ENCODE measurements at regions not wholly inside any gene's neighbourhood (a gene's known extent, or its start where the extent isn't known, plus 50 kb on each side); places are given as distances from the start of the nearest gene placed in this dataset.

DNA sequence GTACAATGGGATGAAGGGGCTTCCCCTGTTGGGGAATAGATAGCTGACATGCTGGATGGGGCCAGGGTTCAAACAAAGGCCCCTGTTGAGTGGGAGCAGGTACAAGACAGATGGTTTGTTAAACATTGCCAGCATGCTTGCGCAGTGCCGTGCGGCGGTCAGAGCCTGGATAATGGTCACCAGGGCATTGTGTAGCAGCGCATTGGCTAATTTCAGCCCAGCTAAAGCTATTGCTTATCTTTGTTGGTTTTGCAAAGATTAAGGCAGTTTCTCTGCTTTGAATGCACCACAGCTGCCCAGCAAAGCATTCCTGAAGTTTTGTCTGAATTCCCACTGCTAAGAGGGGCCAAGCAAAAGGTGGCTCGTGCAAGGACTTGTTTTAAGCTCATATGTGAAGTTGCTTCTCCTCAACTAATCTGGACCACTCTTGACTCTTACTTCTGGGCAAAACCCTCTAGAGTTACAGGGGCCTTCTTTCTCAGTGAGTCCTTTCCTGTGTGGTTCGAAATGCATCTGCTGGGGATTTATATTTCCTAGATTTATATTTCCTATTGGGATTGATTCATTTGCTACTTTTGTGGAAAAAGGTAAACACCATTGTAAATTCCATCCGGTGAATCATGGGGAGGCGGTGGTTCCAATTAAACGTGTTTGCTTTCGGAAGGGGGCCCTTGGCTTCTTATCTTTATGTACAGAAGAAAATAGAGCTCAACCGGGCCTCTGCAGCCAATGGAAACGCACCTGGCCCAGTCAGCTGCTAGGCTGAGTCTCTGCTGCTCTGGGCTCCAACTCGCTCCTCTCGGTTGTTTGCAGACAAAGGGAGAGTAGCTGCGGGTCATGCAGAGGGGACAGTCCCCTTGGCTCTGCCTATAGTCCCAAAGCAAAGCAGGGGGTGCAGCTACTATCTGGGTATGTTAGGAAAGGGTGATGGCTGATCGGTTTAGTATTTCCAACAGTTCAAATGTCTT is 72.1 kb downstream of the FOXA2 start:
- CTCF ChIA-PET, result interaction anchor here (0.6 to 1.2 kb wide), 7 partner anchors 10 to 1059 kb away, joined by 3 to 4 read pairs (median 3); no protein-coding TSS in a partner anchor
- POLR2A ChIA-PET, result interaction anchor here (1.7 kb wide), 1 partner anchor 11 kb away, joined by 5 read pairs; no protein-coding TSS in a partner anchor
- BruUV-seq (replicated peaks), result no TSS peak
- TF ChIP-seq, protein P1, sequence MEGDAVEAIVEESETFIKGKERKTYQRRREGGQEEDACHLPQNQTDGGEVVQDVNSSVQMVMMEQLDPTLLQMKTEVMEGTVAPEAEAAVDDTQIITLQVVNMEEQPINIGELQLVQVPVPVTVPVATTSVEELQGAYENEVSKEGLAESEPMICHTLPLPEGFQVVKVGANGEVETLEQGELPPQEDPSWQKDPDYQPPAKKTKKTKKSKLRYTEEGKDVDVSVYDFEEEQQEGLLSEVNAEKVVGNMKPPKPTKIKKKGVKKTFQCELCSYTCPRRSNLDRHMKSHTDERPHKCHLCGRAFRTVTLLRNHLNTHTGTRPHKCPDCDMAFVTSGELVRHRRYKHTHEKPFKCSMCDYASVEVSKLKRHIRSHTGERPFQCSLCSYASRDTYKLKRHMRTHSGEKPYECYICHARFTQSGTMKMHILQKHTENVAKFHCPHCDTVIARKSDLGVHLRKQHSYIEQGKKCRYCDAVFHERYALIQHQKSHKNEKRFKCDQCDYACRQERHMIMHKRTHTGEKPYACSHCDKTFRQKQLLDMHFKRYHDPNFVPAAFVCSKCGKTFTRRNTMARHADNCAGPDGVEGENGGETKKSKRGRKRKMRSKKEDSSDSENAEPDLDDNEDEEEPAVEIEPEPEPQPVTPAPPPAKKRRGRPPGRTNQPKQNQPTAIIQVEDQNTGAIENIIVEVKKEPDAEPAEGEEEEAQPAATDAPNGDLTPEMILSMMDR (IDR thresholded peaks at IDR 0.05; ENCODE audit: unreplicated experiment), result no peak
- intact Hi-C loops (cut with micrococcal nuclease), result no loop called here
- no peaks in the 10 kb centered on the region for H3K9me3 Mint-ChIP-seq (ENCODE audit: unreplicated experiment)
- H3K4me3 Mint-ChIP-seq (ENCODE audit: unreplicated experiment), result no peak overlapping the region
- no peaks in the 10 kb centered on the region for H3K36me3 Mint-ChIP-seq (ENCODE audit: insufficient read depth, unreplicated experiment)
- no peak for DNase-seq (ENCODE audit: unreplicated experiment)
- H3K27ac Mint-ChIP-seq (ENCODE audit: low read depth, unreplicated experiment), result no peak overlapping the region
- no peaks in the 10 kb centered on the region for H3K27me3 Mint-ChIP-seq (ENCODE audit: insufficient read depth, unreplicated experiment)
- H3K4me1 Mint-ChIP-seq (ENCODE audit: insufficient read depth, unreplicated experiment), result peaks cover 8% of the 10 kb centered on the region

DNA sequence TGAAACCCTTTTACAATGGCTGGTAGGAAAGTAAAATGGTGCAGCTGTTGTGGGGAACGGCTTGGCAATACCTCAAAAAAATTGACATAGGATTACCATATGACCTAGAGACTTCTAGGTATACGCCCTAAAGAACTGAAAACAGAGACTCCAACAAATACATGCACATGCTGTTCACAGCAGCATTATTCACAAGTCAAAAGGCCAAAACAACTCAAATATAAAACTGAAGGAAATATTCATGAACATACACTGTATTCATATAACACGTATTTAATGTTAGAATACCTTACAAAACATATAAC is 74.6 kb downstream of the FOXA2 start:
- H3K4me1 Mint-ChIP-seq (ENCODE audit: insufficient read depth, unreplicated experiment), result peaks cover 8% of the 10 kb centered on the region
- ChIA-PET CTCF (no interaction called here), POLR2A (no interaction called here)
- no TSS peak for BruUV-seq (replicated peaks)
- intact Hi-C loops (cut with micrococcal nuclease), result no loop called here
- H3K9me3 Mint-ChIP-seq (ENCODE audit: unreplicated experiment), result no peaks in the 10 kb centered on the region
- H3K27ac Mint-ChIP-seq (ENCODE audit: low read depth, unreplicated experiment), result no peak overlapping the region
- TF ChIP-seq, protein P1 (IDR thresholded peaks at IDR 0.05; ENCODE audit: unreplicated experiment), result no peak
- no peak overlapping the region for H3K4me3 Mint-ChIP-seq (ENCODE audit: unreplicated experiment)
- no peaks in the 10 kb centered on the region for H3K27me3 Mint-ChIP-seq (ENCODE audit: insufficient read depth, unreplicated experiment)
- no peak for DNase-seq (ENCODE audit: unreplicated experiment)
- no peaks in the 10 kb centered on the region for H3K36me3 Mint-ChIP-seq (ENCODE audit: insufficient read depth, unreplicated experiment)

DNA sequence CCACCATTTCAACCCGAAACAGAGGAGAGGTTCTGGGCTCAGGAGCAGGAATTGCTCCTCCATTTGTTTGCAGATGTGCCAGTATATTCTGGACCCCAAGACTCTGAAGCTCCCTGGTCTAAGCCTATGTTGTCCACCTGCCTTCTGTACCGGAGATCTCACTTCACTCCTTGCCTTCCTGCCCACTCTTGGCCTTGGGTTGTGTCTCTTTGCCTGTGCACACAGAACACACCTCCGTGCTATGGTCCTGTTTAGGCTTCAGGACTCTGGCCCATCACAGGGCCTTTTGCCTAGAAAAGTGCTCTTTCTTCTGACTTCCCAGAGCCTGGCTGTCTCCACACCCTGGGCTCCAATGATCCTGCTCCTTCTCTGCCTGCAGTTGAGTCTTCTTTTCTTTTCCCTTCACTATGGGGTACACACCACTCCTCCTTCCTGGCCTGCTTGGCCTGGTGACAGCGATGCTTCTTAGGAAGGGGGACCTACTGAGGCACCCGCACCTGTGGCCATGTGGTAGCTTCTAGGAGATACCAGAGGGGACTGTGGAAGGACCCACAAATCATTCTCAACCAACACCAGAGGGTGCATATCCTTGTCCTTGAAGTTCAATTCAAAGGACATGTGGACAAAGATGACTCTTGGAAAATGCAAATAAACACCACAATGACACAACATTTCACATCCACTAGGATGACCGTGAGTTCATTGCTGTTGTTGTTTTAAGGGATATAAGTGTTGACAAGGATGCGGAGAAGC is 75.1 kb downstream of the FOXA2 start:
- intact Hi-C loops (cut with micrococcal nuclease), result no loop called here
- no peaks in the 10 kb centered on the region for H3K36me3 Mint-ChIP-seq (ENCODE audit: insufficient read depth, unreplicated experiment)
- peaks cover 8% of the 10 kb centered on the region for H3K4me1 Mint-ChIP-seq (ENCODE audit: insufficient read depth, unreplicated experiment)
- ChIA-PET CTCF (no interaction called here), POLR2A (no interaction called here)
- TF ChIP-seq, protein P1 (IDR thresholded peaks at IDR 0.05; ENCODE audit: unreplicated experiment), result no peak
- BruUV-seq (replicated peaks), result no TSS peak
- no peak for DNase-seq (ENCODE audit: unreplicated experiment)
- H3K9me3 Mint-ChIP-seq (ENCODE audit: unreplicated experiment), result no peaks in the 10 kb centered on the region
- no peak overlapping the region for H3K4me3 Mint-ChIP-seq (ENCODE audit: unreplicated experiment)
- no peak overlapping the region for H3K27ac Mint-ChIP-seq (ENCODE audit: low read depth, unreplicated experiment)
- no peaks in the 10 kb centered on the region for H3K27me3 Mint-ChIP-seq (ENCODE audit: insufficient read depth, unreplicated experiment)

DNA sequence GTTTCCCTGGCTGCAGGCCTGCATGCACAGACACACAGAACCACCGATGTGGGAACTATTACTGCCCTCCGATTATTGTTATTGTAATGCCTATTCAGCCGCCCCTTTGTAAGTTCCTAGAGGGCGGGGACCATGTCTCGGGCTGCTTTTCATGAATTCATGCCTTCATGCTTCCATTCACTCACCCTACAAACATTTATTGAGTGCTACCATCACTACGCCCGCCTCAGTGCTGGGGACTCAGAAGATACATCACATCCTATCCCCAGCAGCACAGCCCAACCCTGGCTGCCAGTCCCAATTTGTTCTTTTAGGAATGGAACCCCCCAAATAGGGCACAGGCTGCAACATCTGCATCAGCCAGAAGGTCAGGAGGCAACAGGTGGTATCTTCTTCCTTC is 75.9 kb downstream of the FOXA2 start:
- TF ChIP-seq, protein P1 (IDR thresholded peaks at IDR 0.05; ENCODE audit: unreplicated experiment), result no peak
- CTCF ChIA-PET, result interaction anchor here (1.0 kb wide), 1 partner anchor 65 kb away, joined by 3 read pairs; no protein-coding TSS in a partner anchor
- Mint-ChIP-seq H3K27ac (ENCODE audit: low read depth, unreplicated experiment) (no peak overlapping the region), H3K27me3 (ENCODE audit: insufficient read depth, unreplicated experiment) (no peaks in the 10 kb centered on the region), H3K36me3 (ENCODE audit: insufficient read depth, unreplicated experiment) (no peaks in the 10 kb centered on the region), H3K4me1 (ENCODE audit: insufficient read depth, unreplicated experiment) (peaks cover 8% of the 10 kb centered on the region), H3K4me3 (ENCODE audit: unreplicated experiment) (no peak overlapping the region), H3K9me3 (ENCODE audit: unreplicated experiment) (no peaks in the 10 kb centered on the region)
- DNase-seq (ENCODE audit: unreplicated experiment), result no peak
- POLR2A ChIA-PET, result no interaction called here
- intact Hi-C loops (cut with micrococcal nuclease), result no loop called here
- BruUV-seq (replicated peaks), result no TSS peak
